ENCODE measurements at regions not wholly inside any gene's neighbourhood (a gene's known extent, or its start where the extent isn't known, plus 50 kb on each side); places are given as distances from the start of the nearest gene placed in this dataset.

GRCh38 chr4:176498617-176499256 is 179.0 kb downstream of the SPCS3 start:
- Histone ChIP-seq H3K36me3 (ENCODE audit: control insufficient read depth, insufficient read depth, low read length) (no peaks in the 10 kb centered on the region), H3K27me3 (ENCODE audit: control insufficient read depth, insufficient read depth, low read length) (no peaks in the 10 kb centered on the region), H3K4me3 (ENCODE audit: low read depth in 2 of 2, low read length in 2 of 2) (no peak overlapping the region), H3K4me1 (ENCODE audit: control insufficient read depth, insufficient read depth, low read length) (no peaks in the 10 kb centered on the region), H3K27ac (ENCODE audit: low read length) (no peak overlapping the region), H3K9me3 (ENCODE audit: control insufficient read depth, insufficient read depth, low read depth, low read length) (no peaks in the 10 kb centered on the region)
- TF ChIP-seq TCF7L2 (IDR thresholded peaks at IDR 0.05; ENCODE audit: low read depth, low read length) = no peak
- TF ChIP-seq, protein P1, sequence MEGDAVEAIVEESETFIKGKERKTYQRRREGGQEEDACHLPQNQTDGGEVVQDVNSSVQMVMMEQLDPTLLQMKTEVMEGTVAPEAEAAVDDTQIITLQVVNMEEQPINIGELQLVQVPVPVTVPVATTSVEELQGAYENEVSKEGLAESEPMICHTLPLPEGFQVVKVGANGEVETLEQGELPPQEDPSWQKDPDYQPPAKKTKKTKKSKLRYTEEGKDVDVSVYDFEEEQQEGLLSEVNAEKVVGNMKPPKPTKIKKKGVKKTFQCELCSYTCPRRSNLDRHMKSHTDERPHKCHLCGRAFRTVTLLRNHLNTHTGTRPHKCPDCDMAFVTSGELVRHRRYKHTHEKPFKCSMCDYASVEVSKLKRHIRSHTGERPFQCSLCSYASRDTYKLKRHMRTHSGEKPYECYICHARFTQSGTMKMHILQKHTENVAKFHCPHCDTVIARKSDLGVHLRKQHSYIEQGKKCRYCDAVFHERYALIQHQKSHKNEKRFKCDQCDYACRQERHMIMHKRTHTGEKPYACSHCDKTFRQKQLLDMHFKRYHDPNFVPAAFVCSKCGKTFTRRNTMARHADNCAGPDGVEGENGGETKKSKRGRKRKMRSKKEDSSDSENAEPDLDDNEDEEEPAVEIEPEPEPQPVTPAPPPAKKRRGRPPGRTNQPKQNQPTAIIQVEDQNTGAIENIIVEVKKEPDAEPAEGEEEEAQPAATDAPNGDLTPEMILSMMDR (IDR thresholded peaks at IDR 0.05) = no peak
- no peak for TF ChIP-seq SIN3A (IDR thresholded peaks at IDR 0.05; ENCODE audit: borderline replicate concordance, insufficient read depth, low read depth, low read length)
- no peak for TF ChIP-seq POLR2AphosphoS5 (IDR thresholded peaks at IDR 0.05; ENCODE audit: low read depth, low read length)
- no peak for TF ChIP-seq REST (IDR thresholded peaks at IDR 0.05; ENCODE audit: insufficient read depth in 1 of 2, low read depth in 2 of 2, low read length in 1 of 2)
- no TSS peak for BruUV-seq (replicated peaks)
- in situ Hi-C loops (cut with HindIII; ENCODE audit: low pct_unique_long_range_greater_than_20kb, low sequenced_read_pairs) = no loop called here
- ATAC-seq = no peak
- POLR2A ChIA-PET = no interaction called here
- CTCF ChIA-PET = no interaction called here
- no peak for DNase-seq (ENCODE audit: low read depth, low spot score)
- intact Hi-C loops (cut with micrococcal nuclease; ENCODE audit: unreplicated experiment) = no loop called here

DNA sequence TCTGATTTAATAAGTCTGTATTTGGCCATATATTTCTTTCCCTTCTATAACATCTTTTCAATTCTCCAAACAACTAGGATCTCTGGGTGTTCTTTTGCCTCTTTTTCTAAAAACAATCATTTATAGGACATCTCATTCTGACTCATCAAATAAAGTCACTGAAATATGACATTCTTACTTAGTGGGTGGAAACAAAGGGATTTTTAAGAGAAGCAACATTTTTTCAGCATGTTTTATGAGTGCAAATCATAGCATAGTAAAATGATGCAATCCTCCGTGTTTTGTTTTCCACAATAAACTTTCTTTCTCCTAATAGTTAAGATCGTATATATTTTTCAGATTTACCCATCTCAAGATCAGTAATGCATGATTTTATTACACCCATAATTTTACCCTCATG is 179.8 kb downstream of the SPCS3 start:
- intact Hi-C loops (cut with micrococcal nuclease; ENCODE audit: unreplicated experiment) (no loop called here), in situ Hi-C loops (cut with HindIII; ENCODE audit: low pct_unique_long_range_greater_than_20kb, low sequenced_read_pairs) (no loop called here)
- TF ChIP-seq POLR2AphosphoS5 (IDR thresholded peaks at IDR 0.05; ENCODE audit: low read depth, low read length) (no peak), SIN3A (IDR thresholded peaks at IDR 0.05; ENCODE audit: borderline replicate concordance, insufficient read depth, low read depth, low read length) (no peak), TCF7L2 (IDR thresholded peaks at IDR 0.05; ENCODE audit: low read depth, low read length) (no peak), REST (IDR thresholded peaks at IDR 0.05; ENCODE audit: insufficient read depth in 1 of 2, low read depth in 2 of 2, low read length in 1 of 2) (no peak)
- TF ChIP-seq, protein P1 (IDR thresholded peaks at IDR 0.05) = no peak
- ChIA-PET CTCF (no interaction called here), POLR2A (no interaction called here)
- no TSS peak for BruUV-seq (replicated peaks)
- H3K36me3 ChIP-seq (ENCODE audit: control insufficient read depth, insufficient read depth, low read length) = no peaks in the 10 kb centered on the region
- ATAC-seq (no peak), DNase-seq (ENCODE audit: low read depth, low spot score) (no peak)
- no peak overlapping the region for H3K27ac ChIP-seq (ENCODE audit: low read length)
- H3K4me1 ChIP-seq (ENCODE audit: control insufficient read depth, insufficient read depth, low read length) = no peaks in the 10 kb centered on the region
- no peaks in the 10 kb centered on the region for H3K27me3 ChIP-seq (ENCODE audit: control insufficient read depth, insufficient read depth, low read length)
- H3K4me3 ChIP-seq (ENCODE audit: low read depth in 2 of 2, low read length in 2 of 2) = no peak overlapping the region
- H3K9me3 ChIP-seq (ENCODE audit: control insufficient read depth, insufficient read depth, low read depth, low read length) = no peaks in the 10 kb centered on the region

Data from Panc1 (cell line).